Naive B cell (primary cell): ENCODE measurements at regions not wholly inside any gene's neighbourhood (a gene's known extent, or its start where the extent isn't known, plus 50 kb on each side); places are given as distances from the start of the nearest gene placed in this dataset.

ENCODE experiments used
- ATAC-seq, 2 donors: fragments of 150-1000 bp; cut with Tn5 transposase; 2 replicates each; pipeline ENCODE4 v1.10.0; 2021; ENCODE audit warnings: low read depth in 2 of 2, mild to moderate bottlenecking in 2 of 2, moderate library complexity in 2 of 2
- DNase-seq: peaks from one replicate; pipeline ENCODE4 v3.0.0; 2022
- H3K27ac Mint-ChIP-seq, 6 donors: one replicate each; pipeline ENCODE4 v1.8.0; 2020 to 2022; ENCODE audit warnings: mild to moderate bottlenecking in 6 of 6, mixed read lengths in 6 of 6, moderate library complexity in 5 of 6, inconsistent platforms in 2 of 6
- H3K27me3 Mint-ChIP-seq, 3 donors: one replicate each; pipeline ENCODE4 v1.8.0; 2021 to 2022; ENCODE audit warnings: mixed read lengths in 3 of 3, mild to moderate bottlenecking in 1 of 3
- H3K36me3 Mint-ChIP-seq, 2 donors: one replicate each; pipeline ENCODE4 v1.8.0; 2020 to 2022; ENCODE audit warnings: mixed read lengths in 2 of 2, inconsistent platforms in 1 of 2, mild to moderate bottlenecking in 1 of 2
- H3K4me1 Mint-ChIP-seq, 3 donors: one replicate each; pipeline ENCODE4 v1.8.0; 2020 to 2022; ENCODE audit warnings: mixed read lengths in 3 of 3, inconsistent platforms in 1 of 3, mild to moderate bottlenecking in 1 of 3, moderate library complexity in 1 of 3
- H3K4me3 Mint-ChIP-seq, 8 donors: one replicate each; pipeline ENCODE4 v1.8.0; 2020 to 2022; ENCODE audit warnings: mild to moderate bottlenecking in 8 of 8, mixed read lengths in 8 of 8, moderate library complexity in 8 of 8, inconsistent platforms in 2 of 8
- H3K9me3 Mint-ChIP-seq, 7 donors: one replicate each; pipeline ENCODE4 v1.8.0; 2020 to 2022; ENCODE audit warnings: mixed read lengths in 7 of 7, mild to moderate bottlenecking in 5 of 7, inconsistent platforms in 2 of 7, moderate library complexity in 1 of 7

GRCh38 chr5:4549351-4549750, 590.8 kb upstream of the ADAMTS16 start:
- no peak overlapping the region for H3K4me3 Mint-ChIP-seq
- H3K27ac Mint-ChIP-seq: peak overlapping the region in 1 of 6 donors; percentile 51
- no peak for ATAC-seq
- H3K4me1 Mint-ChIP-seq: no peaks in the 10 kb centered on the region
- no peak for DNase-seq
- peaks cover 2 to 13% (median 4%) of the 10 kb centered on the region in 7 donors for H3K9me3 Mint-ChIP-seq
- H3K36me3 Mint-ChIP-seq: no peaks in the 10 kb centered on the region
- H3K27me3 Mint-ChIP-seq: peaks cover 0 to 4% (median 0%) of the 10 kb centered on the region in 3 donors

- Mint-ChIP-seq H3K4me1 (no peaks in the 10 kb centered on the region), H3K27me3 (no peaks in the 10 kb centered on the region), H3K4me3 (no peak overlapping the region), H3K9me3 (peaks cover 2 to 14% (median 4%) of the 10 kb centered on the region in 7 donors), H3K36me3 (no peaks in the 10 kb centered on the region), H3K27ac (no peak overlapping the region)
- DNase-seq: no peak
- ATAC-seq: no peak
Measured at GRCh38 chr5:4551034-4551433, 589.1 kb upstream of the ADAMTS16 start.

GRCh38 chr5:4553130-4553529, 587.0 kb upstream of the ADAMTS16 start:
- no peak overlapping the region for H3K4me3 Mint-ChIP-seq
- H3K36me3 Mint-ChIP-seq: no peaks in the 10 kb centered on the region
- no peak for DNase-seq
- peak overlapping the region in 1 of 6 donors; percentile 22 for H3K27ac Mint-ChIP-seq
- peaks cover 1 to 14% (median 3%) of the 10 kb centered on the region in 7 donors for H3K9me3 Mint-ChIP-seq
- ATAC-seq: no peak
- H3K27me3 Mint-ChIP-seq: no peaks in the 10 kb centered on the region
- no peaks in the 10 kb centered on the region for H3K4me1 Mint-ChIP-seq

- H3K27me3 Mint-ChIP-seq: no peaks in the 10 kb centered on the region
- no peak overlapping the region for H3K4me3 Mint-ChIP-seq
- H3K27ac Mint-ChIP-seq: no peak overlapping the region
- peaks cover 1 to 14% (median 3%) of the 10 kb centered on the region in 7 donors for H3K9me3 Mint-ChIP-seq
- ATAC-seq (no peak), DNase-seq (no peak)
- H3K4me1 Mint-ChIP-seq: no peaks in the 10 kb centered on the region
- no peaks in the 10 kb centered on the region for H3K36me3 Mint-ChIP-seq
Measured at GRCh38 chr5:4553978-4554377, 586.2 kb upstream of the ADAMTS16 start.

GRCh38 chr5:4555725-4556285, 584.3 kb upstream of the ADAMTS16 start:
- DNase-seq (no peak), ATAC-seq (no peak)
- Mint-ChIP-seq H3K4me1 (no peaks in the 10 kb centered on the region), H3K4me3 (no peak overlapping the region), H3K27me3 (no peaks in the 10 kb centered on the region), H3K9me3 (peaks cover 2 to 12% (median 3%) of the 10 kb centered on the region in 7 donors), H3K27ac (no peak overlapping the region), H3K36me3 (no peaks in the 10 kb centered on the region)

DNA sequence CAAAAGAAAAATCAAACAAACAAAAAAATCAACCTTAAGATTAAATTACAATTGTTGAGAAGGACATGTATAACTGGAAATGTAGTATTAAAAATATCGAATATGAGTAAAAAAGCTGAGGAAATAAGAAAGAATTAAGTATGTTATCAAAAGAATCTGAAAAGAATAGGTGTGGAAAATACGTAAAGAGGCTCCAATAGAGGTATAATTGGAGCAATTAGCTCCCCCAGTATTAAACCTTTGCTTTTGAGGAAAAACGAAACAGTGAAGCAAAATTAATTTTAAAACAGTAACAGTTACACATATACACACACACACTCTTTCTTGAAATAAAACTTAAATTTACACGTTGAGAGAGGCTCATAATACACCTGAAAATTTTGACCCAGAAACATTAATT, 578.7 kb upstream of the ADAMTS16 start:
- H3K27me3 Mint-ChIP-seq: no peaks in the 10 kb centered on the region

DNA sequence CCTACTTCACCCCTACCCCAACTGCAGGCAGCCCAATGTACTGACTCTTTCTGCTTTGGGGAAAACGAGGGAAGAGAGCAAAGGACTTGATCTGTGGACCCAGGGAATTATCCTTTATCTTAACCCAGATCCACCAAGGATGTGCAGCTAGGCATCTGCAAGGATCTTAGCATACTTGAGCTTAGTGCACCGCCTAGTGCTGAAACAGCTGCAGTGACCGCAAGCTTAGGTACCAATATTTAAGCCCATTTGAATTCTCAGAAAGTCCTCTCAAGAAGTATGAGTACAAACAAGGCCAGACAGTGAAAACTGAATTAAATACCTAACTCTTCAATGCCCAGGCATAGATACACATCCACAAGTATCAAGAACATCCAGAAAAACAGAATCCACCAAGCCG, 576.7 kb upstream of the ADAMTS16 start:
- ATAC-seq: no peak
- no peak overlapping the region for H3K4me3 Mint-ChIP-seq
- DNase-seq: no peak
- no peaks in the 10 kb centered on the region for H3K27me3 Mint-ChIP-seq
- H3K36me3 Mint-ChIP-seq: no peaks in the 10 kb centered on the region
- no peak overlapping the region for H3K27ac Mint-ChIP-seq
- H3K9me3 Mint-ChIP-seq: peaks cover 8 to 41% (median 11%) of the 10 kb centered on the region in 7 donors
- H3K4me1 Mint-ChIP-seq: no peaks in the 10 kb centered on the region

More for the DNA sequence above, 578.7 kb upstream of the ADAMTS16 start:
- no peak overlapping the region for H3K27ac Mint-ChIP-seq
- DNase-seq (no peak), ATAC-seq (no peak)
- no peaks in the 10 kb centered on the region for H3K4me1 Mint-ChIP-seq
- no peak overlapping the region for H3K4me3 Mint-ChIP-seq
- H3K36me3 Mint-ChIP-seq: no peaks in the 10 kb centered on the region
- peaks cover 8 to 35% (median 10%) of the 10 kb centered on the region in 7 donors for H3K9me3 Mint-ChIP-seq

GRCh38 chr5:4570047-4570995, 569.8 kb upstream of the ADAMTS16 start:
- Mint-ChIP-seq H3K4me1 (no peaks in the 10 kb centered on the region), H3K27ac (no peak overlapping the region), H3K9me3 (peaks cover 2 to 12% (median 5%) of the 10 kb centered on the region in 7 donors), H3K27me3 (no peaks in the 10 kb centered on the region), H3K36me3 (peaks cover 0 to 7% of the 10 kb centered on the region in 2 donors), H3K4me3 (no peak overlapping the region)
- ATAC-seq: no peak
- DNase-seq: no peak

DNA sequence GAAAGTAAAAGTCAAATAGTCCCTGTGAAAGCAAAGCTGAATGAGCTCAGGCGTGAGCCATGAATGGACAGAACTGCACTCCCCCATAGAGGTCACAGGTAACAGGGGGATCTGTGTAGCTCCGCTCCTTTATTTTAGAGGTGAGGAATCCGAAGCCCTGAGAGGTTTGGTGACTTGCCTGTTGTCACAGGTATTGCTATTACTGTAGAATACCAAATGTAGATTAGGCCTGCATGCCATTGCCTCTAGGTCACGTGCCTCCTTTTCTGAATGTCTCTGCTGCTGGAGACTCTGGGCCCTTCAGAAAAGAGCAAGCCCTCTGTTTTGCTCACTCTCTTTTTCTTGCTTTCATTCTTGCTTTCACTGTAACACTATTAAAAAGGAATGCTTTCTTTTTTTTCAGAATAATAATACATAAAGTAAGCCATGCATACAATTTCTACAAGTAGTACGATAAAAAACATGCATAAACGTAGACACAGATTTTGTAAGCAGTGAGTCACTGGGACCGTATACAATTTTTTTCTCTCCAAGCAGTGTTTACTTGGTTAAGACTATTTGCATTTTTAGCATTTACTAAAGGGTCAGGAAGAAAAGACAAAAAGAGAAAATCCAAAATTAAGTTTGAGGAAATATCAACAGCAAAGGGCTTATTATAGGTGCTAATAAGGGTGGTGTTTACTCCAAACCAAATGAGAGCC, 568.7 kb upstream of the ADAMTS16 start:
- Mint-ChIP-seq H3K9me3 (peaks cover 2 to 12% (median 5%) of the 10 kb centered on the region in 7 donors), H3K27me3 (no peaks in the 10 kb centered on the region), H3K27ac (no peak overlapping the region)

GRCh38 chr5:4572311-4573100, 567.6 kb upstream of the ADAMTS16 start:
- Mint-ChIP-seq H3K4me1 (no peaks in the 10 kb centered on the region), H3K9me3 (peaks cover 2 to 10% (median 4%) of the 10 kb centered on the region in 7 donors), H3K27ac (no peak overlapping the region), H3K27me3 (no peaks in the 10 kb centered on the region), H3K36me3 (peaks cover 0 to 7% of the 10 kb centered on the region in 2 donors), H3K4me3 (no peak overlapping the region)
- ATAC-seq (no peak), DNase-seq (no peak)

More for the DNA sequence above, 568.7 kb upstream of the ADAMTS16 start:
- Mint-ChIP-seq H3K4me1 (no peaks in the 10 kb centered on the region), H3K4me3 (no peak overlapping the region), H3K36me3 (peaks cover 0 to 7% of the 10 kb centered on the region in 2 donors)
- ATAC-seq: no peak
- DNase-seq: no peak

DNA sequence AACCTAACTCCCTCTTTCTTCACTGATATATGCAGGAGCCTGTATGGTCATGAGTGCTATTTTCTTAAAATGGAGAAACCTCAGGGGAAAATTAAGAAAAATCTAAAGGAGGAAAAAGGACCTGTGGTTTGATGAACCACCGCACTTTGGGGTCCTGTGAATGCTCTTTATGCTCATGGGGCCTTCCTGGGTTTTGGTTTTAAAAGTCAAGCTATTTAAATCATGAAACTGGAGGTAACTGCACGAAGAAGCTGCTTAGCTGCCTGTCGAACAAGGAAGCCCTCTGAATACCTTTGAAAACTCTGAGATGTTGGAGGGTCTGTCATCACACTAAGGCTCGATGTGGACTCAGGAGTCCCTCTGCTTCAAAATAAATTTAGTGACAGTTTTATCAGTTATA, 564.5 kb upstream of the ADAMTS16 start:
- H3K4me1 Mint-ChIP-seq: no peaks in the 10 kb centered on the region
- peaks cover 0 to 11% (median 7%) of the 10 kb centered on the region in 7 donors for H3K9me3 Mint-ChIP-seq
- no peak overlapping the region for H3K4me3 Mint-ChIP-seq
- no peak overlapping the region for H3K27ac Mint-ChIP-seq
- H3K27me3 Mint-ChIP-seq: no peaks in the 10 kb centered on the region
- no peak for DNase-seq
- H3K36me3 Mint-ChIP-seq: peaks cover 0 to 7% of the 10 kb centered on the region in 2 donors
- ATAC-seq: no peak

DNA sequence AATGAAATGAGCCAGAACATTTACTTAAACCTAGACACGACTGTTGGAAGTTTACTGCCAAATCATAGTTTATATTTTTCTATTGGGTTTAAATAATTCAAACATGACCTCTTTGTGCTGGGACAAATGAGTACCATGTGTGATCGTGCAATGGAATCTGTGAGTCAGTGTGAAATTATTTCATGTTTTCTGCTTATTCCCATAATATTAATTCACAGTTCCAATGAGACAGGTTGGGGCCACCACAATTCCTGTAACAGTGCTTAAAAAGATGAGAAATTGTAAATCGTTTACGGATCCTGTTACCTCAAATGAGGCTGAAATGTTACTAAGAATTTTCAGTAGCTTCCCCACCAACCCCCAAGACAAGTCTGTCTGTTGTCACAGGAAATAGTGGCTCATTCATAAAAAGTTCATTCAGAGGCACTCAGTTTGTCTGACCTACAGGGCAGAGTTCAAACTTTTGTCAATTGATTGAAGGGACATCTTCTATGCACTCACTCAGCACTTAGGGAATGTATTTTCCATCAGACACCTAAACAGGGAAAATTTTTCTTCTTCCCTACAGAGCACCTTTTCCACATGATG, 563.9 kb upstream of the ADAMTS16 start:
- DNase-seq: no peak
- H3K4me1 Mint-ChIP-seq: no peaks in the 10 kb centered on the region
- no peak overlapping the region for H3K4me3 Mint-ChIP-seq
- peaks cover 0 to 11% (median 6%) of the 10 kb centered on the region in 7 donors for H3K9me3 Mint-ChIP-seq
- no peak overlapping the region for H3K27ac Mint-ChIP-seq
- no peak for ATAC-seq
- H3K36me3 Mint-ChIP-seq: peaks cover 0 to 7% of the 10 kb centered on the region in 2 donors
- H3K27me3 Mint-ChIP-seq: no peaks in the 10 kb centered on the region

- no peak for ATAC-seq
Measured at GRCh38 chr5:4576908-4577307, 563.2 kb upstream of the ADAMTS16 start.

More at GRCh38 chr5:4576908-4577307, 563.2 kb upstream of the ADAMTS16 start:
- H3K9me3 Mint-ChIP-seq: peaks cover 0 to 11% (median 6%) of the 10 kb centered on the region in 7 donors
- peaks cover 0 to 7% of the 10 kb centered on the region in 2 donors for H3K36me3 Mint-ChIP-seq
- H3K27ac Mint-ChIP-seq: no peak overlapping the region
- no peak overlapping the region for H3K4me3 Mint-ChIP-seq
- no peak for DNase-seq
- no peaks in the 10 kb centered on the region for H3K27me3 Mint-ChIP-seq
- H3K4me1 Mint-ChIP-seq: no peaks in the 10 kb centered on the region
